ENCODE measurements at regions not wholly inside any gene's neighbourhood (a gene's known extent, or its start where the extent isn't known, plus 50 kb on each side); places are given as distances from the start of the nearest gene placed in this dataset.

GRCh38 chr9:13896047-13896446, 417.9 kb downstream of the NFIB start:
- DNase-seq = no peak

- no peak for DNase-seq
Observed at GRCh38 chr9:13885258-13885657, 428.7 kb downstream of the NFIB start.

- no peak for DNase-seq
Observed at GRCh38 chr9:13879981-13880380, 434.0 kb downstream of the NFIB start.

GRCh38 chr9:13879011-13879410, 434.9 kb downstream of the NFIB start:
- DNase-seq = no peak

GRCh38 chr9:13878241-13878711, 435.7 kb downstream of the NFIB start:
- DNase-seq = no peak

GRCh38 chr9:13876741-13877140, 437.2 kb downstream of the NFIB start:
- no peak for DNase-seq

GRCh38 chr9:13873203-13873602, 440.7 kb downstream of the NFIB start:
- no peak for DNase-seq

GRCh38 chr9:13868336-13868735, 445.6 kb downstream of the NFIB start:
- DNase-seq = no peak

- DNase-seq = no peak
Observed at GRCh38 chr9:13865869-13866268, 448.1 kb downstream of the NFIB start.

GRCh38 chr9:13863112-13863511, 450.8 kb downstream of the NFIB start:
- no peak for DNase-seq

GRCh38 chr9:13862654-13863053, 451.3 kb downstream of the NFIB start:
- DNase-seq = no peak

GRCh38 chr9:13860946-13861640, 452.8 kb downstream of the NFIB start:
- DNase-seq = no peak

GRCh38 chr9:13860019-13860418, 453.9 kb downstream of the NFIB start:
- no peak for DNase-seq

GRCh38 chr9:13857521-13857920, 456.4 kb downstream of the NFIB start:
- DNase-seq = no peak

- DNase-seq = no peak
Observed at GRCh38 chr9:13847270-13847669, 466.7 kb downstream of the NFIB start.

- no peak for DNase-seq
Observed at GRCh38 chr9:13845460-13845859, 468.5 kb downstream of the NFIB start.

- DNase-seq = no peak
Observed at GRCh38 chr9:13841746-13842462, 472.0 kb downstream of the NFIB start.

- no peak for DNase-seq
Observed at GRCh38 chr9:13832446-13832845, 481.5 kb downstream of the NFIB start.

GRCh38 chr9:13823026-13823425, 490.9 kb downstream of the NFIB start:
- no peak for DNase-seq

- DNase-seq = no peak
Observed at GRCh38 chr9:13817754-13818278, 496.1 kb downstream of the NFIB start.

- no peak for DNase-seq
Observed at GRCh38 chr9:13816837-13817236, 497.1 kb downstream of the NFIB start.

GRCh38 chr9:13814647-13815400, 499.1 kb downstream of the NFIB start:
- no peak for DNase-seq

- DNase-seq = no peak
Observed at GRCh38 chr9:13811876-13812275, 502.1 kb downstream of the NFIB start.

- no peak for DNase-seq
Observed at GRCh38 chr9:13810510-13810909, 503.4 kb downstream of the NFIB start.

All from NCI-H524 treated with DMSO at 0.1 percent for 48 hours (cell line).